K562 (cell line): ENCODE measurements at regions not wholly inside any gene's neighbourhood (a gene's known extent, or its start where the extent isn't known, plus 50 kb on each side); places are given as distances from the start of the nearest gene placed in this dataset.

Experiments
- ATAC-seq: fragments of 200-7000 bp; cut with Tn5 transposase; 3 replicates; pipeline ENCODE4 v1.9.1; 2020; ENCODE audit warnings: moderate library complexity
- BruUV-seq: library from RNA; stranded (reverse); fragments of 400-500 nt; replicated peaks from 2 replicates; lab custom pipeline; 2021; lab: Mats Ljungman, UMichigan
- CTCF ChIA-PET: fragments of 300-600 bp; formaldehyde crosslinking; extraction: SDS; loops from one replicate; lab custom pipeline; 2021; ENCODE audit warnings: low intra/inter-chr PET ratio; lab: Yijun Ruan, JAX
- POLR2A ChIA-PET: fragments of 300-600, 350-650 bp; sonication (Branson Sonifier 250); formaldehyde crosslinking; extraction: SDS; loops from one replicate; lab custom pipeline; 2021; ENCODE audit warnings: antibody characterized with exemption, inconsistent platforms; lab: Yijun Ruan, JAX
- DNase-seq, 4 experiments: peaks; one replicate each; pipeline versions ENCODE4 v3.0.0 to v3.0.0-alpha.2; 2011 to 2018; ENCODE audit warnings: low spot score in 3 of 4, mixed read lengths in 3 of 4; ENCODE audit errors: extremely low read depth in 1 of 4
- FAIRE-seq: peaks from 2 replicates; lab custom pipeline; 2011; peaks lifted over from hg19 to GRCh38; lab: Jason Lieb, UNC
- H2AFZ ChIP-seq: 2 replicates; pipeline ENCODE4 v1.6.0; 2011; ENCODE audit warnings: low read depth, low read length, control low read depth, inconsistent platforms
- H3K27ac ChIP-seq: fragments of 200-600 bp; 3 replicates; pipeline ENCODE4 v1.8.0; 2011; ENCODE audit warnings: low read depth, mild to moderate bottlenecking, control low read depth, inconsistent platforms, low read length, moderate library complexity, mixed read lengths; ENCODE audit errors: extremely low read depth
- H3K27me3 ChIP-seq, 2 experiments: fragments of 300-600 bp in 1 of 2; 2 replicates in 1 of 2; 3 replicates in 1 of 2; pipeline versions ENCODE4 v1.6.0 to v1.8.0; 2011; ENCODE audit warnings: inconsistent platforms in 2 of 2, low read length in 2 of 2, mild to moderate bottlenecking in 1 of 2, mixed read lengths in 1 of 2, moderate library complexity in 1 of 2; ENCODE audit not compliant: control insufficient read depth in 2 of 2, insufficient read depth in 2 of 2
- H3K36me3 ChIP-seq: fragments of 300-600 bp; 3 replicates; pipeline ENCODE4 v1.8.0; 2011; ENCODE audit warnings: mild to moderate bottlenecking, low read length, inconsistent platforms; ENCODE audit not compliant: control insufficient read depth, insufficient read depth
- H3K4me1 ChIP-seq, 2 experiments: fragments of 200-600 bp in 1 of 2; replicated peaks in 1 of 2; 2 replicates in 1 of 2; 3 replicates in 1 of 2; pipeline versions ENCODE4 v1.5.1 to v1.8.0; 2011; ENCODE audit warnings: inconsistent platforms in 2 of 2, low read length in 2 of 2, mild to moderate bottlenecking in 1 of 2, mixed read lengths in 1 of 2, moderate library complexity in 1 of 2; ENCODE audit not compliant: control insufficient read depth in 2 of 2, insufficient read depth in 2 of 2
- H3K4me2 ChIP-seq: 2 replicates; pipeline ENCODE4 v1.6.1; 2011; ENCODE audit warnings: low read length, control low read depth, inconsistent platforms, mixed read lengths; ENCODE audit not compliant: insufficient read depth
- H3K4me3 ChIP-seq: fragments of 200-600 bp; sonication (generic), shearing (Covaris generic); 2 replicates; pipeline ENCODE4 v1.5.1; 2016; ENCODE audit warnings: control low read depth, inconsistent platforms
- H3K79me2 ChIP-seq: fragments of 200-600 bp; 3 replicates; pipeline ENCODE4 v1.8.0; 2011; ENCODE audit warnings: low read length, inconsistent platforms; ENCODE audit not compliant: control insufficient read depth, insufficient read depth
- H3K9ac ChIP-seq, 2 experiments: 2 replicates each; pipeline versions ENCODE4 v1.6.0 to v1.6.1; 2011; ENCODE audit warnings: low read depth in 2 of 2, low read length in 2 of 2, control low read depth in 1 of 2, inconsistent platforms in 1 of 2, mild to moderate bottlenecking in 1 of 2, mixed read lengths in 1 of 2; ENCODE audit not compliant: insufficient read depth in 1 of 2
- H3K9me1 ChIP-seq: one replicate; pipeline ENCODE4 v1.6.0; 2011; ENCODE audit warnings: inconsistent platforms, mild to moderate bottlenecking, low read length, moderate library complexity; ENCODE audit not compliant: control insufficient read depth, insufficient read depth
- H3K9me3 ChIP-seq: replicated peaks from 2 replicates; pipeline ENCODE4 v1.5.1; 2011; ENCODE audit warnings: low read depth, low read length, inconsistent platforms; ENCODE audit not compliant: control insufficient read depth, insufficient read depth
- H4K20me1 ChIP-seq: replicated peaks from 2 replicates; pipeline ENCODE4 v1.6.1; 2011; ENCODE audit warnings: low read length, inconsistent platforms, mixed read lengths; ENCODE audit not compliant: control insufficient read depth, insufficient read depth
- EP400 ChIP-seq: fragments of 450-650 bp; IDR thresholded peaks from 2 replicates; pipeline ENCODE4 v1.6.1; 2017; ENCODE audit warnings: antibody characterized with exemption, mild to moderate bottlenecking, moderate library complexity
- NFYB ChIP-seq: IDR thresholded peaks from 2 replicates; pipeline ENCODE4 v1.6.1; 2011; ENCODE audit warnings: mild to moderate bottlenecking, moderate library complexity; ENCODE audit not compliant: insufficient read length; ENCODE audit errors: extremely low read depth
- RBM17 ChIP-seq: fragments of 200-400 bp; formaldehyde crosslinking; IDR thresholded peaks from 2 replicates; pipeline ENCODE4 v1.6.1; 2017; ENCODE audit warnings: low read depth, mild to moderate bottlenecking, low read length, borderline replicate concordance
- RNF2 ChIP-seq: sonication (generic); IDR thresholded peaks from 2 replicates; pipeline ENCODE4 v1.6.1; 2016
- SNAPC5 ChIP-seq: fragments of 250-450 bp; sonication (Bioruptor Pico); IDR thresholded peaks from 2 replicates; pipeline ENCODE4 v1.8.0; 2021; ENCODE audit warnings: moderate library complexity, mild to moderate bottlenecking, inconsistent platforms
- SRSF7 ChIP-seq: fragments of 200-400 bp; formaldehyde crosslinking; optimal IDR thresholded peaks from 2 replicates; pipeline ENCODE3; 2017; ENCODE audit warnings: mild to moderate bottlenecking, low read depth, low read length
- STAT5B ChIP-seq: fragments of 250-450 bp; sonication (Bioruptor Pico); IDR thresholded peaks from 2 replicates; pipeline ENCODE4 v1.8.0; 2021; ENCODE audit warnings: mild to moderate bottlenecking, inconsistent platforms
- TCF3 ChIP-seq: sonication (generic); formaldehyde crosslinking; IDR thresholded peaks from 2 replicates; pipeline ENCODE4 v1.4.0; 2020; ENCODE audit warnings: mild to moderate bottlenecking, missing genetic modification reagents
- TEAD2 ChIP-seq: fragments of 450-650 bp; IDR thresholded peaks from 2 replicates; pipeline ENCODE4 v1.6.1; 2016; ENCODE audit warnings: missing genetic modification characterization, control low read depth, missing compliant biosample characterization
- TRIM24 ChIP-seq, 2 experiments: fragments of 450-650 bp; IDR thresholded peaks; 2 replicates each; pipeline ENCODE4 v1.6.1; 2016
- ZEB2 ChIP-seq: fragments of 450-650 bp; IDR thresholded peaks from 2 replicates; pipeline ENCODE4 v1.6.1; 2016
- ZFP36 ChIP-seq: fragments of 150-350 bp; IDR thresholded peaks from 2 replicates; pipeline ENCODE4 v1.6.1; 2018; ENCODE audit warnings: low read length, low read depth; ENCODE audit not compliant: partially characterized antibody
- ZNF57 ChIP-seq: fragments of 450-650 bp; formaldehyde crosslinking; IDR thresholded peaks from 2 replicates; pipeline ENCODE4 v1.4.0; 2020; ENCODE audit warnings: mild to moderate bottlenecking, moderate library complexity
- ZNF717 ChIP-seq: fragments of 250-450 bp; sonication (Bioruptor Pico); IDR thresholded peaks from 2 replicates; pipeline ENCODE4 v1.5.0; 2021
- WGBS: fragments of 100-300 bp; shearing (Covaris generic); methylation state at CpG from one replicate; pipeline ENCODE4 v1.1.6; 2016; ENCODE audit warnings: low coverage, mixed read lengths; ENCODE audit not compliant: insufficient coverage; ENCODE audit errors: missing lambda C conversion rate; 5-methylcytosine and 5-hydroxymethylcytosine counted together
- in situ Hi-C: fragments of 300-500 bp; cut with MboI; formaldehyde crosslinking; loops from 4 replicates; pipeline ENCODE4 v1.15.0; 2018; ENCODE audit warnings: inconsistent platforms, mixed read lengths
- intact Hi-C: fragments of 100-400 bp; cut with micrococcal nuclease; formaldehyde crosslinking; loops from 2 replicates; pipeline ENCODE4 v1.14.2; 2022
- TF ChIP-seq, protein P1 (sequence below): sonication (generic); formaldehyde crosslinking; IDR thresholded peaks from 2 replicates; pipeline ENCODE4 v1.8.0; 2023; ENCODE audit warnings: missing genetic modification reagents, mild to moderate bottlenecking, borderline replicate concordance
- TF ChIP-seq, protein P2 (sequence below): sonication (generic); formaldehyde crosslinking; IDR thresholded peaks from 2 replicates; pipeline ENCODE4 v1.8.1; 2023; ENCODE audit warnings: mild to moderate bottlenecking, missing genetic modification reagents

- TF ChIP-seq, protein P1, sequence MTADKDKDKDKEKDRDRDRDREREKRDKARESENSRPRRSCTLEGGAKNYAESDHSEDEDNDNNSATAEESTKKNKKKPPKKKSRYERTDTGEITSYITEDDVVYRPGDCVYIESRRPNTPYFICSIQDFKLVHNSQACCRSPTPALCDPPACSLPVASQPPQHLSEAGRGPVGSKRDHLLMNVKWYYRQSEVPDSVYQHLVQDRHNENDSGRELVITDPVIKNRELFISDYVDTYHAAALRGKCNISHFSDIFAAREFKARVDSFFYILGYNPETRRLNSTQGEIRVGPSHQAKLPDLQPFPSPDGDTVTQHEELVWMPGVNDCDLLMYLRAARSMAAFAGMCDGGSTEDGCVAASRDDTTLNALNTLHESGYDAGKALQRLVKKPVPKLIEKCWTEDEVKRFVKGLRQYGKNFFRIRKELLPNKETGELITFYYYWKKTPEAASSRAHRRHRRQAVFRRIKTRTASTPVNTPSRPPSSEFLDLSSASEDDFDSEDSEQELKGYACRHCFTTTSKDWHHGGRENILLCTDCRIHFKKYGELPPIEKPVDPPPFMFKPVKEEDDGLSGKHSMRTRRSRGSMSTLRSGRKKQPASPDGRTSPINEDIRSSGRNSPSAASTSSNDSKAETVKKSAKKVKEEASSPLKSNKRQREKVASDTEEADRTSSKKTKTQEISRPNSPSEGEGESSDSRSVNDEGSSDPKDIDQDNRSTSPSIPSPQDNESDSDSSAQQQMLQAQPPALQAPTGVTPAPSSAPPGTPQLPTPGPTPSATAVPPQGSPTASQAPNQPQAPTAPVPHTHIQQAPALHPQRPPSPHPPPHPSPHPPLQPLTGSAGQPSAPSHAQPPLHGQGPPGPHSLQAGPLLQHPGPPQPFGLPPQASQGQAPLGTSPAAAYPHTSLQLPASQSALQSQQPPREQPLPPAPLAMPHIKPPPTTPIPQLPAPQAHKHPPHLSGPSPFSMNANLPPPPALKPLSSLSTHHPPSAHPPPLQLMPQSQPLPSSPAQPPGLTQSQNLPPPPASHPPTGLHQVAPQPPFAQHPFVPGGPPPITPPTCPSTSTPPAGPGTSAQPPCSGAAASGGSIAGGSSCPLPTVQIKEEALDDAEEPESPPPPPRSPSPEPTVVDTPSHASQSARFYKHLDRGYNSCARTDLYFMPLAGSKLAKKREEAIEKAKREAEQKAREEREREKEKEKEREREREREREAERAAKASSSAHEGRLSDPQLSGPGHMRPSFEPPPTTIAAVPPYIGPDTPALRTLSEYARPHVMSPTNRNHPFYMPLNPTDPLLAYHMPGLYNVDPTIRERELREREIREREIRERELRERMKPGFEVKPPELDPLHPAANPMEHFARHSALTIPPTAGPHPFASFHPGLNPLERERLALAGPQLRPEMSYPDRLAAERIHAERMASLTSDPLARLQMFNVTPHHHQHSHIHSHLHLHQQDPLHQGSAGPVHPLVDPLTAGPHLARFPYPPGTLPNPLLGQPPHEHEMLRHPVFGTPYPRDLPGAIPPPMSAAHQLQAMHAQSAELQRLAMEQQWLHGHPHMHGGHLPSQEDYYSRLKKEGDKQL (CRISPR knock-in tag), result no peak
- TF ChIP-seq EP400, result no peak
These were observed 149.6 kb downstream of the ABCA8 start (continued) for GRCh38 chr17:68805609-68806008.

- no TSS peak for BruUV-seq
- no peaks in the 10 kb centered on the region for H3K9me1 ChIP-seq
- intact Hi-C loops, result no loop called here
- FAIRE-seq, result no peak
- no peaks in the 10 kb centered on the region for H3K79me2 ChIP-seq
- H2AFZ ChIP-seq, result no peak overlapping the region
- no peak overlapping the region for H3K4me3 ChIP-seq
- no peak for ATAC-seq
- H3K36me3 ChIP-seq, result no peaks in the 10 kb centered on the region
- ChIA-PET CTCF (no interaction called here), POLR2A (no interaction called here)
- H4K20me1 ChIP-seq, result no peaks in the 10 kb centered on the region
- H3K27ac ChIP-seq, result no peak overlapping the region
- in situ Hi-C loops, result no loop called here
- H3K4me1 ChIP-seq, result no peaks in the 10 kb centered on the region
- WGBS, result 6% methylated on average over 1 of the region's 1 CpG
- H3K27me3 ChIP-seq, result peaks cover 0 to 3% of the 10 kb centered on the region in 2 experiments; a peak in 1 of 5 replicates
- H3K4me2 ChIP-seq, result no peak overlapping the region
- H3K9me3 ChIP-seq, result no peaks in the 10 kb centered on the region
- DNase-seq, result no peak
- no peak overlapping the region for H3K9ac ChIP-seq
- no peak for TF ChIP-seq ZNF717 (CRISPR knock-in tag)
- no peak for TF ChIP-seq TRIM24 (IDR thresholded peaks at IDR 0.05)
- no peak for TF ChIP-seq NFYB
- no peak for TF ChIP-seq ZFP36
- TF ChIP-seq ZEB2, result no peak
- no peak for TF ChIP-seq TCF3 (CRISPR knock-in tag)
- TF ChIP-seq SRSF7, result no peak
- TF ChIP-seq, protein P2, sequence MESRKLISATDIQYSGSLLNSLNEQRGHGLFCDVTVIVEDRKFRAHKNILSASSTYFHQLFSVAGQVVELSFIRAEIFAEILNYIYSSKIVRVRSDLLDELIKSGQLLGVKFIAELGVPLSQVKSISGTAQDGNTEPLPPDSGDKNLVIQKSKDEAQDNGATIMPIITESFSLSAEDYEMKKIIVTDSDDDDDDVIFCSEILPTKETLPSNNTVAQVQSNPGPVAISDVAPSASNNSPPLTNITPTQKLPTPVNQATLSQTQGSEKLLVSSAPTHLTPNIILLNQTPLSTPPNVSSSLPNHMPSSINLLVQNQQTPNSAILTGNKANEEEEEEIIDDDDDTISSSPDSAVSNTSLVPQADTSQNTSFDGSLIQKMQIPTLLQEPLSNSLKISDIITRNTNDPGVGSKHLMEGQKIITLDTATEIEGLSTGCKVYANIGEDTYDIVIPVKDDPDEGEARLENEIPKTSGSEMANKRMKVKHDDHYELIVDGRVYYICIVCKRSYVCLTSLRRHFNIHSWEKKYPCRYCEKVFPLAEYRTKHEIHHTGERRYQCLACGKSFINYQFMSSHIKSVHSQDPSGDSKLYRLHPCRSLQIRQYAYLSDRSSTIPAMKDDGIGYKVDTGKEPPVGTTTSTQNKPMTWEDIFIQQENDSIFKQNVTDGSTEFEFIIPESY, result no peak
- no peak for TF ChIP-seq SNAPC5 (CRISPR knock-in tag)
- no peak for TF ChIP-seq TEAD2
- no peak for TF ChIP-seq ZNF57 (CRISPR knock-in tag)
- no peak for TF ChIP-seq RBM17
- no peak for TF ChIP-seq RNF2
- no peak for TF ChIP-seq STAT5B (CRISPR knock-in tag)
These were observed 150.2 kb downstream of the ABCA8 start for GRCh38 chr17:68804777-68805520.
